GM10248 (cell line): ENCODE measurements at regions not wholly inside any gene's neighbourhood (a gene's known extent, or its start where the extent isn't known, plus 50 kb on each side); places are given as distances from the start of the nearest gene placed in this dataset.

Experiments used
- CTCF ChIA-PET: fragments of 300-600 bp; sonication (Branson Sonifier 250); formaldehyde crosslinking; extraction: SDS; loops from one replicate; lab custom pipeline; 2021; ENCODE audit warnings: antibody characterized with exemption; lab: Yijun Ruan, JAX
- POLR2A ChIA-PET: fragments of 350-650 bp; sonication (Branson Sonifier 250); formaldehyde crosslinking; extraction: SDS; loops from one replicate; lab custom pipeline; 2020; ENCODE audit warnings: antibody characterized with exemption; lab: Yijun Ruan, JAX
- DNase-seq: peaks from one replicate; pipeline ENCODE4 v3.0.0; 2012; ENCODE audit errors: extremely low spot score
- CTCF ChIP-seq: IDR thresholded peaks from 2 replicates; pipeline ENCODE4 v1.5.1; 2012; ENCODE audit warnings: mild to moderate bottlenecking, low read depth; ENCODE audit errors: extremely low read depth, missing control alignments, control extremely low read depth

GRCh38 chr5:71839096-71839884 is 120.2 kb downstream of the CARTPT start:
- CTCF ChIA-PET: interaction anchor here (1.2 to 1.3 kb wide), 2 partner anchors 55 to 180 kb away, joined by 3 read pairs; no protein-coding TSS in a partner anchor
- no peak for DNase-seq
- no peak for TF ChIP-seq CTCF
- POLR2A ChIA-PET: no interaction called here

- no peak for DNase-seq
- CTCF ChIA-PET: no interaction called here
- no peak for TF ChIP-seq CTCF
- POLR2A ChIA-PET: no interaction called here
Measured at GRCh38 chr5:71841107-71841506, 122.0 kb downstream of the CARTPT start.

GRCh38 chr5:71843111-71843510 is 124.0 kb downstream of the CARTPT start:
- ChIA-PET CTCF (interaction anchor here (1.2 kb wide), 1 partner anchor 9 kb away, joined by 3 read pairs; no protein-coding TSS in a partner anchor), POLR2A (no interaction called here)
- no peak for TF ChIP-seq CTCF
- DNase-seq: no peak

GRCh38 chr5:71844862-71845261 is 125.8 kb downstream of the CARTPT start:
- TF ChIP-seq CTCF: no peak
- DNase-seq: no peak
- POLR2A ChIA-PET: no interaction called here
- CTCF ChIA-PET: interaction anchor here (1.0 kb wide), 1 partner anchor 31 kb away, joined by 3 read pairs; no protein-coding TSS in a partner anchor

- DNase-seq: no peak
- no peak for TF ChIP-seq CTCF
- POLR2A ChIA-PET: no interaction called here
- CTCF ChIA-PET: interaction anchor here (2.3 kb wide), 1 partner anchor 15 kb away, joined by 8 read pairs; no protein-coding TSS in a partner anchor
Measured at GRCh38 chr5:71859515-71859914, 140.4 kb downstream of the CARTPT start.

- CTCF ChIA-PET: interaction anchor here (2.3 kb wide), 1 partner anchor 14 kb away, joined by 8 read pairs; no protein-coding TSS in a partner anchor
- POLR2A ChIA-PET: interaction anchor here (0.7 kb wide), 1 partner anchor 113 kb away, joined by 6 read pairs; no protein-coding TSS in a partner anchor
- TF ChIP-seq CTCF: no peak
Measured at GRCh38 chr5:71860048-71860447, 141.0 kb downstream of the CARTPT start.

More at GRCh38 chr5:71860048-71860447, 141.0 kb downstream of the CARTPT start:
- no peak for DNase-seq
